ENCODE measurements at regions not wholly inside any gene's neighbourhood (a gene's known extent, or its start where the extent isn't known, plus 50 kb on each side); places are given as distances from the start of the nearest gene placed in this dataset.

DNA sequence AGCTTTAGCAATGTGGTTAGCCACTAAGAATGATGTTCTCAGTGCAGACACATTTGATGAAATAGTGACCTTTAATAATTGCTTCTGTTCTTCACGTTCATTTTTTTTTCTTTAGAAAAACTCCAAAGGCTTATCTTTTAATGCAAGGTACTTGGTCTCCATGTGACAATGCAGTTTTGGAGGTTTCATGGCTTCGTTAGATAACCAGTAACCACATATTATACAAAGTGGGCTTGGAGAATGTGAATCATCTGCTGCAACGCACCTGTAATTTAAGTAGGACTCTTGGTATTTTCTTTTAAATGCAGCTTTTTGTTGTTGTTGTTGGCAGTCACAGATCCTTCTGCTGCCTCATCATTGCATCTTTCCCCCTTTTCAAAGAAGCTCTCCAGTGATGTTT lies 1606.3 kb downstream of the SUCLG1 start:
- TF ChIP-seq TCF12 (IDR thresholded peaks at IDR 0.05; ENCODE audit: low read depth, low read length) (no peak), NBN (IDR thresholded peaks at IDR 0.05) (no peak), POLR2AphosphoS5 (IDR thresholded peaks at IDR 0.05; ENCODE audit: low read length) (no peak), ZZZ3 (IDR thresholded peaks at IDR 0.05; ENCODE audit: control insufficient read depth, insufficient read length, low read depth) (no peak), POLR2A (IDR thresholded peaks at IDR 0.05; ENCODE audit: low read depth, low read length) (no peak), MYC (IDR thresholded peaks at IDR 0.05; ENCODE audit: insufficient read depth, insufficient read length, insufficient replicate concordance, low read length, severe bottlenecking) (no peak), SIX5 (IDR thresholded peaks at IDR 0.05; ENCODE audit: low read depth, low read length, severe bottlenecking) (no peak), SUPT20H (IDR thresholded peaks at IDR 0.05; ENCODE audit: borderline replicate concordance, control insufficient read depth, low read depth, low read length) (no peak), EGR1 (IDR thresholded peaks at IDR 0.05; ENCODE audit: borderline replicate concordance in 1 of 2, low read depth in 2 of 2, low read length in 2 of 2) (no peak), JUND (IDR thresholded peaks at IDR 0.05; ENCODE audit: low read depth, low read length) (no peak)
- TF ChIP-seq, protein P1, sequence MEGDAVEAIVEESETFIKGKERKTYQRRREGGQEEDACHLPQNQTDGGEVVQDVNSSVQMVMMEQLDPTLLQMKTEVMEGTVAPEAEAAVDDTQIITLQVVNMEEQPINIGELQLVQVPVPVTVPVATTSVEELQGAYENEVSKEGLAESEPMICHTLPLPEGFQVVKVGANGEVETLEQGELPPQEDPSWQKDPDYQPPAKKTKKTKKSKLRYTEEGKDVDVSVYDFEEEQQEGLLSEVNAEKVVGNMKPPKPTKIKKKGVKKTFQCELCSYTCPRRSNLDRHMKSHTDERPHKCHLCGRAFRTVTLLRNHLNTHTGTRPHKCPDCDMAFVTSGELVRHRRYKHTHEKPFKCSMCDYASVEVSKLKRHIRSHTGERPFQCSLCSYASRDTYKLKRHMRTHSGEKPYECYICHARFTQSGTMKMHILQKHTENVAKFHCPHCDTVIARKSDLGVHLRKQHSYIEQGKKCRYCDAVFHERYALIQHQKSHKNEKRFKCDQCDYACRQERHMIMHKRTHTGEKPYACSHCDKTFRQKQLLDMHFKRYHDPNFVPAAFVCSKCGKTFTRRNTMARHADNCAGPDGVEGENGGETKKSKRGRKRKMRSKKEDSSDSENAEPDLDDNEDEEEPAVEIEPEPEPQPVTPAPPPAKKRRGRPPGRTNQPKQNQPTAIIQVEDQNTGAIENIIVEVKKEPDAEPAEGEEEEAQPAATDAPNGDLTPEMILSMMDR (IDR thresholded peaks at IDR 0.05 in 2 of 3, conservative IDR thresholded peaks at IDR 0.05 in 1 of 3; ENCODE audit: control insufficient read depth in 2 of 3, extremely low read depth in 1 of 3, insufficient read depth in 1 of 3, low read depth in 3 of 3, low read length in 3 of 3), result no peak
- TF ChIP-seq, protein P2, sequence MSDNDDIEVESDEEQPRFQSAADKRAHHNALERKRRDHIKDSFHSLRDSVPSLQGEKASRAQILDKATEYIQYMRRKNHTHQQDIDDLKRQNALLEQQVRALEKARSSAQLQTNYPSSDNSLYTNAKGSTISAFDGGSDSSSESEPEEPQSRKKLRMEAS (IDR thresholded peaks at IDR 0.05; ENCODE audit: low read depth, low read length), result no peak
